ENCODE measurements at regions not wholly inside any gene's neighbourhood (a gene's known extent, or its start where the extent isn't known, plus 50 kb on each side); places are given as distances from the start of the nearest gene placed in this dataset.

DNA sequence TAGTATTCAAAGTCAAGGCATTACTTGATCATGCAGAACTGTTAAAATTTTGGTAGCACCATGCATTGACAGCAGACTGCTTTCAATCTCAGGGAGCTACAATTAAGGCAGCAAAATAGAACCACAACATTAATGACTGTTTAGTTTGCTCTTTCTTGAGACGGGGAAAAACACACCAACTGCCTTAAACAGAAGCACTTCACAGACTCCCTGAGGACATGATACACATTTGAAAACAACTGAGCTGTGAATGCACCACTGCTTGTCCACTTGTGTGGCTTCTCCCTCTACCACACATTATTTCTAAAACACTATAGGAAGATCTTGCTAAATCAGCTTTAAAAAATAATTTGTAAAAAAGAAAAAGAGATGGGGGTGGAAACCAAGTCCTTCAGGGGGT, 79.6 kb upstream of the MAST4 start:
- DNase-seq (ENCODE audit: extremely low read depth, low read depth): no peak
- no peak for TF ChIP-seq CTCF (IDR thresholded peaks at IDR 0.05; ENCODE audit: low read depth, low read length)

GRCh38 chr5:66517351-66517750, 78.8 kb upstream of the MAST4 start:
- DNase-seq (ENCODE audit: extremely low read depth, low read depth): no peak
- no peak for TF ChIP-seq CTCF (IDR thresholded peaks at IDR 0.05; ENCODE audit: low read depth, low read length)

- TF ChIP-seq CTCF (IDR thresholded peaks at IDR 0.05; ENCODE audit: low read depth, low read length): no peak
- DNase-seq (ENCODE audit: extremely low read depth, low read depth): no peak
Observed at GRCh38 chr5:66518052-66518451, 78.1 kb upstream of the MAST4 start.

DNA sequence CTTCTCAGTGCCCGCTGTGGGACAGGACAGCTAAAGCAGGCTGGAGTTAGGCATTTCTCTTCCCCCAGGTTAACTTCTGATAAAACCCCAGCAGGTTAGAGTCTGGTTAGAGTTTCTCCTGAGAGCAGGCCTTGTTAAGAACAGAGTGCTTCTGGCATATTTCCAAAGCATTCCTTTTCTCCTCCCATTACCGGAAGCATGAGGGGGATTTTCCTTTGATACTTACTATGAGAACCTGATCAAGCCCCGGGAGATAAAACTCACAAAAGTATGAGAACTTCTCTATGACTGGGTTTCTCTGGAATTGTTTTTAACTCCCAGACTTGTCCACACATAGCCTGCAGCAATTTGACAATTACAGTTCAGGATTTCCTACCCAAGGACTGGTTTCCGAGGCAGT, 77.4 kb upstream of the MAST4 start:
- TF ChIP-seq CTCF (IDR thresholded peaks at IDR 0.05; ENCODE audit: low read depth, low read length): no peak
- no peak for DNase-seq (ENCODE audit: extremely low read depth, low read depth)

GRCh38 chr5:66519626-66520025, 76.6 kb upstream of the MAST4 start:
- no peak for TF ChIP-seq CTCF (IDR thresholded peaks at IDR 0.05; ENCODE audit: low read depth, low read length)

GRCh38 chr5:66520854-66521253, 75.3 kb upstream of the MAST4 start:
- TF ChIP-seq CTCF (IDR thresholded peaks at IDR 0.05; ENCODE audit: low read depth, low read length): no peak
- no peak for DNase-seq (ENCODE audit: extremely low read depth, low read depth)

More at GRCh38 chr5:66519626-66520025, 76.6 kb upstream of the MAST4 start:
- no peak for DNase-seq (ENCODE audit: extremely low read depth, low read depth)

DNA sequence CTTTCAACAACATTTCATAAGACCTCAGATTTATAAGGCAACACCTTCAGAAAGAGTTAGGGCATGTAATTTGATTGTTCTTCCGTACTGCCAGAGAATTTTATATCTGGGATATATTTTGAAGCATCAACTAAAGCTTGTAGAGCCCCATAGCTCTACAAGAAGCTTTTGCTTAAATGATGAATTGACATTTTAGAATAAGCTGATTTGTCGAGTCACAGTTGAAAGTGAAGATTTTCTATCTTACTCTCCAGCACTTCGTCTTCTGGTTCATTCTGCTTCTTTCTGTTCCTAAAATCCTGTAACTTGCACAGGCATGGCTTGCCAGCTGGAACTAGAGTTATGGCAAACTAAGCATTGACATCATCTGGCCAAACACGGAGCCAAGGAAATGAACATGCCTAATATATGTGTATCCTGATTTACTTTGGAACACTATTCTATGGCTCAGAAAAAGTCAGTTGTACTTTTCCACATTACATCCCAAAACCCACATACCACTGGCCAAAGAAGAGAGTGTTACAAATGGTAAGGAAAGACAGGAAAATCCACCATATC, 68.6 kb upstream of the MAST4 start:
- no peak for DNase-seq (ENCODE audit: extremely low read depth, low read depth)
- TF ChIP-seq CTCF (IDR thresholded peaks at IDR 0.05; ENCODE audit: low read depth, low read length): no peak

All from AG09319 (cell line).